Endometrium (tissue), 2 donors: ENCODE measurements at regions not wholly inside any gene's neighbourhood (a gene's known extent, or its start where the extent isn't known, plus 50 kb on each side); places are given as distances from the start of the nearest gene placed in this dataset.

Source experiments
- FAIRE-seq: peaks from 2 replicates; lab custom pipeline; 2012; peaks lifted over from hg19 to GRCh38; lab: Jason Lieb, UNC
- donor health status: control.
- donor health status: control.

DNA sequence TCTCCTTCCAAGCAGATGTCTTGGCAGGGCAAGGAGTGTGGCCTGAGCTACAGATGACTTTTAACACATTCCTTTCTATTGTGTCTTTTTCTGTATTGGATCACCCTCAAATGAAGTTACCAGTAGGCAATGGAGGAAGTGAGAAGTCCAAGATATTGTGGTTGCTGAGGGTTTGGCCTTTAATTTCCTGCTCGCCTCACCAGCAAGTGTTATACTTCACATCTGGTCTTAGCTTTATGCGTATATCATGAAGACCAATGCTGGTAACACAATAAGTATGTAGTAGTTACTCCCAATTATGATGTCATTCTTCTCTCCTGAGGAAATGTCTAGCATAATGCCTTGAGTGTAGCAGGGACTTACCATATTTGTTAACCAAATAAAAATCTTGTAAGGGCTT, 179.9 kb downstream of the ZIC1 start:
- no peak for FAIRE-seq

DNA sequence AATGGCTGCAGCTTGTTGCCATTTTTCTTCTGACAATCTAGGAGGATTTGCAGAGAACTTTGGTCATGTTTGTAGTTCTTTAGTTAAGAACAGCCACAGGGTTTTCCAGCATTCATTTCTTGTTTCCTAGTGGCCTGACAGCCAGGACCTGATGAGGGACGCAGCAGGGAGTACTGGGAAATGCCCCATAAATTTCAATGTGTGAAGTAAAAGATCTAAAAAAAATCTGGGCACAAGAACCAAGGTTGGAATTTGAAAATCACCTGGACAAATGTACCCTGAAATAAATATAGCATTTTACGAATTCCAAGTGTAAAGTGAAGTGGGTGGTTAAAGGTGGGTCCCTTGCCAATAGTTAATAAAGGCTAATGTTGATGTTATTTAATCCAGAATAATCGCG, 195.0 kb downstream of the ZIC1 start:
- FAIRE-seq = no peak

DNA sequence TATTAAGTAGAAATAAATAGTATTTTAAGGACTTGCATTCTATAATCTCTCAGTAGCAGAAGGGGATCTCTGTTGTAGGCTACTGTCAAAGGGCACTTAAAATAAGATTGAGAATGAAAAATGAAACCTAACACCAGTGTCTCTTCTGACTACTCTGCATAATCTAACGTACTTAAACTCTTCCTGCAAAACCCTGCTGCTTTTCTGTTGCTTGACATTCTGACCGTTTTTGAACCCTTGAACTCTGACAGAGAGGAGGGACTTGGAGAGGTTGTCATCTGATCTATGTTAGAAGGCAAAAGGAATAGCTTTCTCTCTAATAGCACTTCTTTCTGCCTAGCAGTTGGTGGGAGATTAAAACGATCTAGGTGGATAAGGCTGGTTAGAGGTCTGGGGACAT, 204.6 kb downstream of the ZIC1 start:
- FAIRE-seq = no peak

DNA sequence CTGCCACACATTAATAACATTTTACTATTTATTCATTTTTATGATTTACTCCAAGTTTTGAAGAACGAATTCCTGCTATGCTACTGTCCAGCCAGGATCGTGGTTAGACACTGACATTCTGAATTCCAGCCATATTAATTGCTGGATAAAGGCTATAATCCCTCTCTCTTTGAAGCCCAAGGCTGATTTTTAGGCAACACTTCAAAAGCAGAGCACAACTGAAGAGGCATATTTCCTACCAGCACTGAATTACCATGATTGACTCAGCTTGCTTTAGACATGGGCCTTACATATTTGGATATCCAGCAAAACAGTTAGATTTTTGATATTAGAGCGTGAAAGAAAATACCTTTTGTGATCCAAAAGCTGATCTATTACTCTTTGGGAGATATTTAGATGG, 205.0 kb downstream of the ZIC1 start:
- FAIRE-seq = no peak

DNA sequence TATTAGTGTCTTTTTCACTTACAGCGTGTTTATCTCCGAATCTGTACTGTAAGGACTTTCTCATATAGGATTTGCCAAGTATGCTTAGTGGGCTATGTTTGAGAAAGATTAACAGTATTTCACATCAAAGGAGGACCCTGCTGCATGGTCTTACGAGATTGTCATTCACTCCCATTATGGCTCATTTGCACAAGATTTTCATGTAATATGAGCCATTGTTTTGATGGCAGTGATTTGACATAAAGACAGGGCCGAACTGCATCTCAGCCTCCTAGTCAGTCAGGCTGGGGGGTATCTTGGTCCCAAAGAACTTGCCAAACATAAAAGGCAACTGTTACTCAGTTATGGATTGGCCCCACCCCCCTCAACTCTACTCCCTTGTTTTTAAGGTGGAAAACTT, 205.9 kb downstream of the ZIC1 start:
- no peak for FAIRE-seq

DNA sequence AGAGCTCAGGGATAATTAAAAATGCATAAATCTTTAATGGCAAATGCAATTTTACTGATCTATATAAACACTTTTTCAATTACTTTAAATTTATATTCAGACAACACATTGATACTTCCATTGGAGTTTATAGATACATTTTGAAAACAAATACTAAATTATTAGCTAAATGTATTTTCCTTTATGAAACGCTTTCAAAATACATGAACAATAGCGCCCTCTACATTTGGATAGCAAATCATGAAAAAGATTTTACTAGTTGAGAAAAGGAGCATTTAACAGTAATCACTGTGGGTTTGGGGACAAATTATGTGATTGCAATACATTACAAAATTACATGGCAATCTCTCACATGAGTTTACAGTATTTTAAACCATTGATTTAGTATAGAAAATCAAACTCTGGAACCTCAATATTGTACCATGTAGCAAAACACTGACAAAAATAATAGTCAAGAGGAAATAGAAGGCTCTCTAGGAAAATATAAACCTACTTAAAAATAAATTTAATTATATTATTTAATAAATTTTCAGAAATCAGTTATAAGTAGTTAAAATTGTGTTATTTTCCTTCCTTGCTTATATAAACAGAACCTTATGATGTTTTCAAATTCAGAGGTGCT, 207.9 kb downstream of the ZIC1 start:
- FAIRE-seq = no peak

DNA sequence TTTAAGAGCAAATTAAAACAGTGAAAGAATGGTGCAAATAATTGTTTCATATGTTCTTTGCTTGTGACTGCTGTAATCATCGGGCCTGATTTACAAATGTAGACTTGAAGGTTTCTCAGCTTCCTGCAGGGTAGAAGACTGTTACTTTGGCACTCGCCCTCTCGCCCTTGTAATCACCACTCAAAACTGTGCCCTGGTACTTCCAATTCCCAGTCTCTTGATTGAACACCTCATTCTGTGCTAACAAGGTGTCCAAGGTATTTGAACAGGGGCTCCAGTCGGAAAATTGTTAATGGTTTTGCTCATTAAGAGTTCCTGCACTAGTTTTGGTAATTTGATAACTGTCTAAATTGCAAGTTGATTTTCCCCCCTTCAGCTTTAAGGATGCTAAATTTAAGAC, 209.5 kb downstream of the ZIC1 start:
- FAIRE-seq = no peak

DNA sequence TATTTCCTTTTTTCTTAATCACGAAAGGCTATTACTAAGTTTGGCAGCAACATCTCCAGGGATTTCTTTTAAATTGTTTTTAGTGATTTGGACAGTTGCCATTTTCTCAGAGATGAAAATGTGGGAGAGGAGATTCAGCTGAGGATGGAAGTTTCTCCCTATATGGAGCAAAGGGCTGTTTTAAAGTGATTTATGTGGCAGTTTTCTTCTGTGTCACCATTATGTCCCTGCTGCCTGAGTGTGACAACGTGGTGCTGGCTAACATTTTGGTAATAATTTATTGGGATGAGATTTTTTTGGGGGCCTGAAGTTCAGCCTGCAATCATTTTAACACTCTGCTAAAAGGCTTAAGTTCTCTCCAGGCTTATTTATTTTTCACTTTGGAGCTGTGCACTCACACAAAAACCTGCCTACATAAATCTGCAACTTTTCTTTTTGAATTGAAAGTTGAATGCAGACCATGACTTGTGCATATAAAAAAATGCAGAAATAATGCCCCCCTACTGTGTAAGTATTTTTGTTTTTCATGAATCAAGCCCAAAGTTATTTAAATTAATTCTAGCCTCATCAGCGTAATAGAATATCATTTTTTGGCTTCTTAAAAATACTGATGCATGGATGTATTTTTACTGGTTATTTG, 210.9 kb downstream of the ZIC1 start:
- no peak for FAIRE-seq

DNA sequence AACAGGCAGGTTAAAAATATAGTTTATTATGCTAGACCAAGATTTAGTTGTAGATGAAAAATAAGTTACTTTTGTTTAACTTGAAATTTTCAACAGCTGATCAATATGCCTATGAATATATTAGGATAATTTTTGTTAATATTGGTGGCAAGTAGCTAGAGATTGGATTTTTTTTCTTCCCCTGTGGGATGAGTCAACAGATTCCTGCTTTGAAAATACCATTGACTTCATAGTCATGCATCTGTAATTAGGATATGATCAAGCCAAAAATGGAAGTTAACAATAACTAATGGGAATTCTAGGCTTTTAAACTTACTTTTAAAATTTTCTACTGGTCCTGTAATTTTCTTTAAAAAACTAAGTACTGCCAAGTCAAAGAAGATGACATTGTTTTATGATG, 211.7 kb downstream of the ZIC1 start:
- FAIRE-seq = no peak

DNA sequence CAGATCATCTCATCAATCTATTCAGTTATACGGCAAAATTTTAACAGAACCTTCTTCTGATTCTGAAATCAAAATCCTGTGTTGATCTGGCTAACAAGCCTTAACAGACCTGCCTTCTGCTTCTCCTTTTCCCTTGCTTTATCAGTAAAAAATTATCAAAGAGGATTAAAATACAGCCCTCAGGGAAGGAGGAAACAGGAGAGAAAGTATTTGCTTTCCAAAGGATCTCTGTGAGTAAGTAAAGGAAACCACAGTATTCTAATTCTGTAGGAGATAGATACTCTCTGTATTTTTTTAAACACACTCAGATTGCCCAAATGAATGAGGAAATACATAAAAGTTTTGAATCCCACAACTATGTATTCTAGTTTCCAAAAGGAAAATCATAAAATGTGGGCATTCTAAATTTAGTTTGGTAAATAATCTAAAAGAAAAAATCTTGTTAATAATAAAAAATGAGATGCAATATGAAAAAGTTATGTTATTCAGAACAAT, 221.8 kb downstream of the ZIC1 start:
- no peak for FAIRE-seq

DNA sequence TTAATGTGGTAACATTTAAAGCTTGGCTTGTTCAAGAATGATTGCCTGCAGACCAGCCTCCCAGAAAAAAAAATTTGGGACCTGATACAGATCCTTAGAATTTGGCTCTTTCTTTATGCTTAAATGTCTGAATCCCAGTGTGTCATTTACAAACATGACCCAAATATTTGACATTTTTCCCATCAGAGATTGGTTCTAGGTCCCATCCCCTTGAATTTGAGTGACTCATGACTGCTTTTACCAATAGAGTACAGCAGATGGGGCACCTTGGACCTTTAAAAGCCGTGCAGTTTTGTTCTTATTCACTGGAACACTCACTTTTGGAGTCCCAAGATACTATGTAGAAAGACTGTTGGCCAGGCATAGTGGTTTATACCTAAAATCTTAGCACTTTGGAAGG, 231.6 kb downstream of the ZIC1 start:
- FAIRE-seq = no peak

DNA sequence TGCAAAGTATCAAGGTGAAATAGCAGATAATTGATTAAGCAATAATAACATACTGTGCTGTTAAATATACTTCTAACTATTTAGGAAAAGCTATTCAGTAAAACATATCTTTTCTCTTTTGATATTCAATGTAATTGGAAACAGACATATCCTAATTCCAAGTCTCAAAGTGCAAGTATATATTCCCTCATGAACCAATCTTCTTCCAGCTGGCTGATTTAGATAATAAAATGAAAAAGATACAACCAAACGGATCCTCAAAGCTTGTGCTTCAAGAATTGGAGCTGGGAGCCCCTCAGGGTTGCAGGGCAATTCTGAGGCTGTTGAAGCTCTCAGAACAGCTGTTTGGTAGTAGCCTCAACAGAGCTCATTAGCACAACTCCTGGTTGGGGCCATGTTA, 236.6 kb downstream of the ZIC1 start:
- no peak for FAIRE-seq

DNA sequence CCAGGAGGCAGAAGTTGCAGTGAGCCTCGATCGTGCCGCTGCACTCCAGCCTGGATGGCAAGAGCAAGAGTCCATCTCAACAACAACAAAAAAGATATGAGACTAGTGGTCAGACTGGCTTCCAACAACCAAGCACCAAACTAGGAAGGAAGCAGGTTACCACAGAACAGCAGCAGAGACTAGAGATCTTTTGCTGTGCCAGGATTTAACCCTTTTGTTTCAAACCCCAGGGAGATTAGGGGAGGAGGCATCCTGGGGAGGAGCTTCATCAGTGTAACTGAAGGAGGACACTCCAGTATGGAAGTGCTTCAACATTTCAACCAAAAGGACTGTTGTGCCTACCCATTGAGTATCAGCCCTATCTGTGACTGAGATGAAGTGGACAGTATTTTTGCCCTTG, 240.3 kb downstream of the ZIC1 start:
- no peak for FAIRE-seq

DNA sequence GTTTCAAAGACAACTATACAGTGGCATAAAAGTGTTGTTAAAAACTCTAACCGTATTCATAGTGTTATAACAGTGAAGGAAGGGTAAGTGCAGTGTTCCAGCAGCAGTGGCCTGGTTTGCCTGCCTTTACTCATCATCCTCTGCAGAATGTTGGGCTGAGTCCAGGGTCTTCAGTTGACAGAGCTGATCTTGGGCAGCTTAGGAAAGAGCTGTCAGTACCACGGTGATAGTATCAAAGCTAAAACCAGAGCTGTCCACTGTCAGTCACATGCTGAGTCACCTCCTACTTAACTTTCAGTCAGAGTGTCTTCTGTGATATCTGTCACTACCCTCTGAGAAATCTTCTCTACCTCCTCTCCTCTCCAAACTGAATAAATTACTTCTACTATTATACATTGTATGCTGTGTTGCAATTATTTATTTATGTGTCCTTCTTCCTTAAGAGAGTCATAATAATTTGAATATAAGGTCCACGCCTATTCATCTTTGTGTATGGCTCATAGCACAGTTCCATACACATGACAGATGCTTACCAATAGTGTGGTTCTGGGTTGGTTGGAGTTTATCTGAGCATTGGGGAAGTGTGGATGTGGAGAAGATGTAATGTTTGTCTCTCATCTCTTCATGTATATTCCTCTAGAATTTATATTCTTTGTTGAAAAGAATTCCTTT, 242.1 kb downstream of the ZIC1 start:
- FAIRE-seq = no peak

DNA sequence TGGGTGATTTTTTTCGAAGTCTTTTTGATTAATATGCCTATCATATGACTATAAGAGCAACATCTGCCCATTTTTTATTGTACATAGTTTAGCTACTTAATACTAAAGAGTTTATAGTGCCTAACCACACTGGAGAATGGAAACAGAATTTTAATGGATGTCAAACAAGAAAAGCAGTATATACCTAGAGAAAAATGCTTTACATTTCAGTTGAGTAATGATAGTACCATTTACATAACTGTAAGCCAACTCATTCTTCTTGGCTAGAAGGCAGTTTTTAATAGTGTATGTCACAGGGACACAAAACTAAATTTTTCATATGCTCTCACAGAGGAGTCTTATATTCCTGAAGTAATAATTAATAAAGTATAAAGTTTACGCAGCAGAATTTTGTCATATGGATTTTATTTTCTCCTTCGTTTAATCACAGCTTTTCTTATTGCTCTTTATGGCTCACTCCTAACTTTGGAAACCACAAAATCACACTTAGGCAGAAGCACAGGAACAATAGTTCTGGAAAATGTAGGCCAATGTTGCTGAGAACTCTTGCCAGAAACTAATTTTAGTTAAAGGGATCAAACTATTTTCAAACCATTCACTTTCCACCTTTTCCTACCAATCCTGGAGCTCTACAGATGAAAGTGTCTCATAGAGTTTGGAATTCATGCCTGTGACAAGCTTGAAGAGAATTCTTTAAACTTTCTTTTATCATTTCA, 243.6 kb downstream of the ZIC1 start:
- no peak for FAIRE-seq

DNA sequence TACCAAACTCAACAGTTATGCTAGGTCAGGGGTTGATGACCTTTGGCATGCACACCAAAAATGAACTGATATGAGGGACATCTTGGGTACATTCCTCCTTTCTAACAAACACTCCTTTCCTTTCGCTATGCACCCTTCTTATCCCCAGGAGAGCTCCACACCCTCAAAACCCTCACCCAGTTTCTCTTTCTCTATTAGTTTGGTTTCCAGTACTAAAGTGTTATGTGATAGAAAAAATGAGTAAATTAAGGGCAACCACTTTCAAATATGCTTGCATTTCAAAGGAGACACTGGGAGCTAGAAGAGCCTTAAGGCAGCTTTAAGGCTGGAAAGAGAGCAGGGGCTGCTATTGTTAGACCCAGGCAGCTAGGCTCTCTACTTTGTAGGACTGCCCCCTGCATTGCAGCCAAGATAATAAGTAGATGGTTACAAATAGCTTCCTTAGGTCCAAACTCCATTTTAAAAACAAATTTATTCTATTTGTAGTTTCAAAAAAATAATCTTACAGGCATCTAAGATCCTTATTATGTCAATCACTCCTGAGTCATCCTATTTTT, 244.3 kb downstream of the ZIC1 start:
- FAIRE-seq = no peak

DNA sequence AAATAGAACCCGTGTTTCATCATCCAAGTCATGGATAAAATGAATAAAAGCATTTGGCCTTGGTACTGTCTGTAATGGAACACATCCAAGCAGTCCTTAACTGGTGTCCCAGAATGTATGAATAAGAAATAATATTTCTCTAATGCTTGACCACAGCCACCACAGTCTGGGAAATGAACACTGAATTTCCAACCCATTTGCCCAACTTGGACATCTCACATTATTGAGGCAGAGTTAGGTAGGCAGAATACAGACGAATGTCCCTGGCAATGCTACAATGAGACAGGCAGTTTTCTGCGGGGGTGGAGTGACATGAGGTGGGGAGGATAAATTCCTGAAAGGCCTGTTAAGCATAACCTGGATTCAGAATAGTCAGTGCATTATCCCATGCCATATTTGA, 245.7 kb downstream of the ZIC1 start:
- FAIRE-seq = no peak

DNA sequence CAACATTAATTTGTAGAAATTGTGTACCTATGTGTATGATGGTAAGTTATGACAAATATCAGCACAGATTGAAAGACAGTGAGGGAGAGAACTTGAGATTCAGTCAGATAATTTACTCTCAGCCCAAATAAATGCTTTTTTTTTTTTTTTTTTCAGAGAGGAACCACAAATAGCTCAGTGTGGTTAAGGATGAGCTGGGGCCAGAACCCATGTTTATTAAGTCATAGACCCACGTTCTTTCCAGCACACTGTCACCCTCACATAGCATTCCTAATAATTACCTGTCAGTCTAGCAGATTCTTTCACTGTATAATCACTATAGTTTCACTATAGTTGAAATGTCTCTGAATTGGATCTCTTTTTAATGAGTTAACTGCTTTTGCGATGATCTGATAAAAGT, 246.1 kb downstream of the ZIC1 start:
- FAIRE-seq = no peak

DNA sequence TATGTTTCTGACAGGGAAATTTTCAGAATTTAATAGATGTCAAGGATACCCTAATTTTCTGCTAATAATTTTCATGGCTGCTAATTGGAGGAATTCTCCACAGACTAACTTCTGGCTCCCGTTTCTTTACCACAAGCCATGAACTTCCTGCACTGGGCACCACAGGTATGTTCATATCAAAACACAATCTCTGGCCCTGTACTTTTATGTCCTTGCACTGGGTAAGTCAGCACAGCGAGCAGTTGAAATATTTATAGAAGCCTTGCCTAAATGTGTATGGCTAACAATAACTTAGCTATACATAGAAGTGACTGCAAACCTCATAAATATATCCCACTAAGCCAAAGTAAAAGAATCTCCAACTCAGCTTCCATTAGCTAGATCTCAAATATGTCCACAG, 246.9 kb downstream of the ZIC1 start:
- FAIRE-seq = no peak

DNA sequence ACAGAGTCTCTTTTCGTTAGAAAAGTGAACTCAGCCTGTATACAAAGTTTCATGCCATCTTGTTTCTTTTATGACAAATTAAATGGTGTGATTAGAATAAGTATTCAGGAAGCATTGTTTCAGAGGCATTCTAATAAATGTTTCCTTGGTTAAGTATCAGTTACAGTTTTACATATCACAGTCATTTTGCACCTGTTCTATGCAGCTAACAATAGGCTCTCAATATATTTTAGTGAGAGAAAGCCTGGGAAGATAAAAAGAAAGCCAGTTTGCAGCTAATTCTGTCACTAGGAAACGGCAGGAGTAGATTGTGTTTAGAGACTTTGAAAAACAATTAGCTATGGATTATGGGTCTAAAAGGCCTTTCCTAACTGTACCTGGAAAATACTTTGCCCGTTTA, 252.8 kb downstream of the ZIC1 start:
- no peak for FAIRE-seq

DNA sequence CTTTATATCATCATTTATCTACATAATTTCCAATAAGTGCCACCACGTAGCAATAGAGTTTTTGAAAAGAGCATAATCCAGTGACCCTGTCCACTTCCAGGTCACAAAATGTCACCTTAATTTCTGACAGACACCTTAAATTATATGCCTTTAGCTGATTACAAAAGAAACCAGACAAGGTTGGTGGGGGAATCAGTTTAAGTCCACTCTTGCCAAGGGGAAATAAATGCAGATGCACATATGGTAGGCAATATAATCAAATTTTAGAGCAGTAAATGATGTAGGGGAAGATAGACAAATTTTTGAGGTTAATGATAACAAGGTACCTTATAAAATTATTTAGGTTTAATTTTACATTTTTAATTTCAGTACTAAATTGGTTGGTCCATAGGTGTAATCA, 253.5 kb downstream of the ZIC1 start:
- FAIRE-seq = no peak

DNA sequence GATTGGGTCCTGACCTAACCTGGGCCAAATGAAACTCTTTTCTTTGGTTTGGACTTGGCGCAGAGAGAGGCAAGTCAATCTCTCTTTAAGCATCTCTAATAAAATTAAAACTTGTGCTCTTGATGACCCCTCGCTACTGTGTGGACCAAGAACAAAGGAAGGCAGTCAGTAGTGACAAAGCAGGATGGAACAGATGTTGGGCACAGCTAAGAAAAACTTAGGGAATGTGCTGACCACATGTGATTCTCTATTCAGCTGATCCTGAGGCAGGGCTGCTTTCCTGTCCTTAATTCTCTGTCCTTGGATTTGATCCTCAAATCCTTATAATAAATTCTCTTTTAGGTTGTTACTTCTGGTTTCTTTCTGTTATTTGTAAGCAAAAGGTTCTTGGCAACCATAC, 259.9 kb downstream of the ZIC1 start:
- FAIRE-seq = no peak

DNA sequence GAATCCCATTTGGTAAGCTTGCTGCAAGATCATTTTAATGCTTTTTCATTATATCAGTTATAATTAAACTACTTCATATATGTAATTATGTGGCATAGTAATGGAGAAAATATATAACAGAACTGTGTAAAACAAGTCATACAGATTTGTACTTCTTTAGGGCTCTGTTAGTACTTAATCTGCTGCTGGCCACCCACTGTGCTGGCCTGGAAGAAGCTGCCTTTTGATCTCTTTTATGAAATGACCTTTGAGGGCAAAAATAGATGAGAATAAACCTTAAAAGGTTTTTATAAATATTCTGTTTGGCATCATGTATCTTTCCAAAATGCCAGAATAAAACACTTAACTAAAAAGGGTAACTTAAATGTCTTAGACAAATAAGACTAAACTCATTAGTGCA, 262.9 kb downstream of the ZIC1 start:
- no peak for FAIRE-seq
